Embryonic facial prominence (tissue), 1 donor: ENCODE measurements at regions not wholly inside any gene's neighbourhood (a gene's known extent, or its start where the extent isn't known, plus 50 kb on each side); places are given as distances from the start of the nearest gene placed in this dataset.

Experiments used
- DNase-seq: peaks from one replicate; pipeline ENCODE4 v3.0.0-alpha.2; 2016; ENCODE audit errors: extremely low spot score

- DNase-seq, result no peak
Measured at GRCh38 chr6:137690034-137690433, 177.0 kb upstream of the TNFAIP3 start.

GRCh38 chr6:137690721-137691120 lies 176.3 kb upstream of the TNFAIP3 start:
- no peak for DNase-seq

DNA sequence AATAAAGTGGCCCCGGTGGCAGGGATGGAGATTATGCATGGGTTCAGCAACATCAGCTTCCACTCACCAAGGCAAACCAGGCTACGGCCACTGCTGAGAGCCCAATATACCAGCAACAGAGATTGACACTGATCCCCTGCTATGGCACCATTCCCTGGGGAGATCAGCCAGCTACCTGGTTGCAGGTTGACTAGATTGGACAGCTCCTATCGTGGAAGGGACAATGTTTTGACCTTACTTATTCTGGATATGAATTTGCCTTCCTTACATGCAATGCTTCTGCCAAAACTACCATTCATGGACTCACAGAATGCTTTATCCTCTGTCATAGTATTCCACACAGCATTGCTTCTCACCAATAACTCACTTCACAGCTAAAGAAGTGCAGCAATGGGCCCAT lies 174.8 kb upstream of the TNFAIP3 start:
- no peak for DNase-seq

DNA sequence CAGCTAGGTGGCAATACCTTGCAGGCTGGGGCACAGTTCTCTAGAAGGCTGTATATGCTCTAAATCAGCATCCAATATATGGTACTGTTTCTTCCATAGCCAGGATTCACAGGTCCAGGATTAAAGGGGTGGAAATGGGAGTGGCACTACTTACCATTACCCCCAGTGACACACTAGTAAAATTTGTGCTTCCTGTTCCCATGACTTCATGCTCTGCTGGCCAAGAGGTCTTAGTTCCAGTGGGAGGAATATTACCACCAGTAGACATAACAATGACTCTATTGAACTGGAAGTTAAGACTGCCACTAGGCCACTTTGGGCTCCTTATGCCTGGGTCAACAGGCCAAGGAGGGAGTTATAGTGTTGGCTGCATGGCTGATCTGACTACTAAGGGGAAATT lies 174.3 kb upstream of the TNFAIP3 start:
- DNase-seq, result no peak

- DNase-seq, result no peak
Measured at GRCh38 chr6:137693711-137694110, 173.3 kb upstream of the TNFAIP3 start.

- no peak for DNase-seq
Measured at GRCh38 chr6:137696765-137697164, 170.3 kb upstream of the TNFAIP3 start.

DNA sequence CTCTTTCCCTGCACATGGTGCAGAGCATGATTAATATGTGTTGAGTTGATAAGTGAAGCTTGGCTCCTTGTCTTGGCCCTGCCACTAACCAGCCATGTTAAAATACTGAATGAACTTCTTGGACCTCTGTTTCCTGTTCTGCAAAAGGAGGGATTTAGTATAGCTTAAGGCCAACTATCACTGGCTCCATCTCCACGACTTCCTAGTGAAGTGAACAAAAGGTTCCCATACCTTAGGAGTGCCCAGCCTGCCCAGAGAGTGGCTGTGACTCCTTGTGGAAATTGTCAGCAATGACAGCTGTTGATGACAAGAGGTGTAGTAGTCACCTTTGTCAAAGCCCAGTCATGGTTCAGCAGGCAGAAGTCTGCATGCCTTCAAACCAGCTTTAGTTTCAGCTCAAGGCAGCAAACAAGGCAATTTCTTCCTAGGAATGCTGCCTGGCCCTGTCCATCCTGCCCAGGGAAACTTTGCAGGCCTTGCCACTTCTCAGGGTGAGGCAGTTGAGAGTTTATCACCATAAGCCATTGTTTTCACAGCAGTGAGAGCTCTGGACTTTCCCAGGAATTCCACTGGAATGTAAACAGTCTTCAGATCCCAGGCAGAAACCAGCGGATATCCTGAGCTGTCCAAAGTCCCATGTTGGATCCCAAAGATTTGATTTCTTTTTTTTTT lies 169.7 kb upstream of the TNFAIP3 start:
- no peak for DNase-seq

GRCh38 chr6:137698636-137699030 lies 168.4 kb upstream of the TNFAIP3 start:
- no peak for DNase-seq

DNA sequence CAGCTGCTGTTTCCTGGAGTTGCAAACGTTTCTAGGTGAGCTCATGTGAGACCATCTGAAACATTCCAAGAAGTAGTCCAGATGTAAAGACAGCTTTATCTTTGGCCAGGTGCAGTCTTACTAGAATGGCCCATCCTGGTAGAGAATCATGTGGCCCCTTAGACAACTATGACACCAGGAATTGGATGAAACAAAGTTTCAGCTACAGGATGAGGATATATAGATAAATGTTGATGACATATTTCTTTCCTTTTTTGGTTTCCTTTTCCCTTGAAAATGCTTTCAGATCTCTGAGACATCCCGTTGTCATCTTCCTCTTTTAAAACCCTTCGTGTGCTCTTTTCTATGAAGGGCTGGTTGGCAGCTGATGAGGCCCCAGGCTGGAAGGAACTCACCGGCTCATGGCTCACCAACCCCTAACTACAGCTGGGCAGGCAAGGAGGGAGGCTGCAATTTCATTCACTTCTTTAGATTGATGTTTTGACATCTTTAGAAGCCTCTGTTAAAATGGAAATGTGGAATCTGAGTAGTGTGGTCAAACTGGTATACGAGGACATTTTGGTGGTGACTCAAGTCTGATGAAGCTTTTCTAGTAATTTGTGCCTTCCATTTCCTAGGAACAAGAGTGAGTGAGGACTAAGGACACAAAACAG lies 167.9 kb upstream of the TNFAIP3 start:
- DNase-seq, result no peak

DNA sequence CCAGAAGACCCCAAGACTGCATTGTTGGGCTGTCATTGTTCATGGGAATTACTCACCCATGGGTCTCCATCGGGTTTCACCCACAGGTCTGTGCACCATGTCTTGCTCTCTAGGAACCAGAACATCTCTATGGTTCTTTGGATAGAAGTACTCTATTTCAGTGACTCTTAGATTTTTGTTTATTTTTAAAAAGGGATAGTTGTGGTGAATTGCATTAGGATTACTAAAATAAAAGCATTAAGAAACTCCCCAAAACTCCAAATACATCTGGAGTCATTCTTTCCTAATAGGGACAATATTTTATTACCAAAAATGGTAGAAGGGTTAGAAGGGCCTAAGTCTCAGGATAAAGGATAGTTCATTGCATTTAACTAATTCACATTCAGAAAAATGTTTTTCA lies 166.9 kb upstream of the TNFAIP3 start:
- DNase-seq, result no peak

DNA sequence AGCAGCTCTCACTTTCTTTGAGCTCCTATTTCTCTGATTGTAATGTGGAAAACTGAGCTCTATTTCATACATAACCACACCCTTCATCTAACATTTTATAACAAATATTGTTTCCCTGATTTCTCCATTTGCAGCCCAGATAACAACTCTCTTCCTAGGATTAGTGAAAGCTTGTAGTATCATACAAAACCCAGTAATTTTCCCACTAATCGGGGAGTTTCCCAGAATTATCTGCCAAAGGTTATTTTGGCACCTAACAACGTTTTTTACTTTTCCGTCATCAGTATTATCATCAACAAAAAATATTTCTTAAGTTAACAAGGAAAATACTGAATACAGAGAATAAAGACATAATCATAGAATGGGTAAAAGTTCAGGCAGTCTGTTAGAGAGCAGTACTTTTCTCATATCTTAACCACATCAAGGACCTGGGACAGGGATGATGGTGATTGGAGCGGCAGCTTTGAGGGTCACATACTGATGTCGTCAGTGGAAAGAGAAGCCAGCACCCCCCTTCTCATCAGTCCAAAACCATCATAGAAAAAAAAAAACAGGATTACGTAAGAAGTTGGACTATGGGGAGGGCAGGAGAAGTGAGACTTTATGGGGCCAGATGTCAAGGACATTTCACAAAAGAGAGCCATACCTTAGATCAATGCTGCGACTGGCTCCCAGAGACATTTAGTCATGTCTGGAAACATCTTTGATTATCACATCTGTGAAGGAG lies 166.1 kb upstream of the TNFAIP3 start:
- DNase-seq, result no peak

DNA sequence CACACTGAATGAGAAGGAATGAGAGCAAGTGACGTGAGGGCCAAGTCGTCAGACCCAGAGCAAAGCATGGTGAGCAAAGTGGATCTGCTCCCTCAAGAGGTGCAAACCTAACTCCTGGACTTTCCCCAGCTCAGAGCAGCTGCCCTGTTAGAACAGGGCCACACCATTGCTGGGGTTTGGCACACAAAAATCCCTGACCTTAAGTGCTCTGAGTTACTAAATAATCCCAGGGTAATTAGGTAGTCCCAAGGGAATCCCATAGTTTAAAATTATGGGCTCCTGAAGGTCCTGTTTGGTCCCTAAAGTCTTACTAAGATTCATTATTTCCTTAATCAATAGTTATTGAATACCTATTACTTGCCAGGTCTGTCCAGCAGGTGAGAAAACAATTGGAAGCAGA lies 165.1 kb upstream of the TNFAIP3 start:
- DNase-seq, result no peak

DNA sequence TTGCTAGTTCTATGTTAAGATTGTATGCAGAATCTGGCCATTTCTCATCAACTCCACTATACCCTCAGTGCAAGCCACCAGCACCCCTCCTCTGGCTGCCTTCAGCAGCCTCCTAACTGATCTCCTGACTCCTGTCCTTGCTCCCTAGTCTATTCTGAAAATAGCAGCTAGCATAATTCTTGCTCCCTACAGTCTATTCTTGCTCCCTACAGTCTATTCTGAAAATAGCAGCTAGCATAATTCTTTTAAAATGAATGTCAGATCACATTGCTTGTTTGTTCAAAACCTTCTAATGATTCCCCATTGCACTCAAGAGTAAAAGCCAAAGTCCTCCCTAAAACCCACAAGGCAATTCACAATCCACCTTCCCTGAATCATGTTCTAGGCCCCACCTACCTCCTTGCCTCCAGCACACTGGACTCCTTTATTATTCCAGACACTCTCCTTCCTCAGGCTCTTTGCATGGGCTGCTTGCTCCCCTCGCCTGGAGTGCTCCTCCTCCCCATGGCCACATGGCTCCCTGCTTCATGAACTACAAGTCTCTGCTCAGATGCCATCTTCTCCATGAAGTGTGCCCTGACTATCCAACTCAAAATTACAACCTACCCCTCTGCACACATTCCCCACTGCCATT lies 164.2 kb upstream of the TNFAIP3 start:
- DNase-seq, result no peak

DNA sequence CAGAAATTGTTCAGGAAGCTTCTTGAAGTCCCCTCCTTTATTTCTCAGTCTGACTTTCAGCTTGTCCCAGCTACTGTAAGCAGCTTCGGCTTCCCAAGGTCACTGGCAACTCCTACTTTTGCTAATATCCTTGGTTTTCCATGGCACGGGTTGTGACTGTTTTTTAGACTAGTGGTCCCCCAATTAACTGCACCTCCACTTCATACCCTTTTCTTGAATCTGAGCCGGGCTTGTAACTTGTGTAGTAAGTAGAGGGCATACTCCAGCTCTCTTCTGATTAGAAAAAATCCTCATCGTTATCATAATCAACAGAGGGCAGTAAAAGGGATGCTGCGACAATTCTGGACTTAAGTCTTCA lies 162.3 kb upstream of the TNFAIP3 start:
- DNase-seq, result no peak

DNA sequence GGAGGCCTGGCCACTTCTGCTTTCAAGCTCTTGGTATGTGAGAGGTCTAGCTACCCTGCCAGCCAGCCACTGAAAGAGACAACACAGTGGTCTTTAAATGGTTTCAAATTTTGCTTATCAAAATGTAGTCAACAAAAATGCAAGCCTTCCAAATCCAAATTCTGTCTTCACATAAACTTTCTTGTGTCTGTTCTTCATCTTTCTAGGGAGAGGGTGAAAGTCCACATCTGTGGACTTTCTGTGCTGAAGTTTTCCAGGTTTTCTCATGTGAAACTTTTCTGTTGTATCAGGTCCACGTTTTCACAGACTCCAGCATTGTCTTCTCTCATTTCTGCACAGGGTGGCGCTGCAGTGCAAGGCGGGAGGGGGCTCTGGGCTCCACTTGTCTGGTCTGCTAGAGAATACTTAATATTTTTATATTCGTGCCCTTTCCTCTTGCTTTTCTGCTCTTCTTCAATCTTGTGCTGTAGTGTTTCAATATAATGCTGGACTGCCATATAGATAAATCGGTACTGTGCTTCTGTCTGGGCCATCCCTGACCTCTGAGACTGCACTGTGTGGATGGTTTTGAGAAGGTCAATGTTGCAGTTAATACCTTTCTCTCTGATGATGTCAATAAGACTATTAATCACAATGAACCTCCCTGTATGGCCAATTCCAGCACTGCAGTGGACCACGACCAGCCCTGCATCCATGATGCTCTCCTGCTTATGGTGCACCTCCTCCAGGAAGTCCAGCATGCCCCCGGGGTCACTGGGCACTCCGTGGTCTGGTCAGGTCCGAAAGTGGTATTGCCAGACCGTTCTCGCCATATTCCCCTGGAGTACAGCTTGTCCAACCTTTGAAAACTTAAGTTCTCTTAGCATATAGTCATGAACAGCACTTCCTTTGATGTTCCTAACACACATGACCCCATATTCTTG lies 161.6 kb upstream of the TNFAIP3 start:
- peak; percentile 16 for DNase-seq

- no peak for DNase-seq
Measured at GRCh38 chr6:137706083-137706750, 160.8 kb upstream of the TNFAIP3 start.

GRCh38 chr6:137707038-137707589 lies 159.9 kb upstream of the TNFAIP3 start:
- no peak for DNase-seq

- peak; percentile 36 for DNase-seq
Measured at GRCh38 chr6:137707590-137708360, 159.3 kb upstream of the TNFAIP3 start.

- no peak for DNase-seq
Measured at GRCh38 chr6:137708481-137708880, 158.6 kb upstream of the TNFAIP3 start.
